Ammon's horn (tissue), 1 donor: ENCODE measurements at regions not wholly inside any gene's neighbourhood (a gene's known extent, or its start where the extent isn't known, plus 50 kb on each side); places are given as distances from the start of the nearest gene placed in this dataset.
"Not testable (repeated sequence)": the region's sequence is repeated elsewhere in the genome, so short reads cannot be mapped to it uniquely, and the experiment has no call there.

Experiments
- DNase-seq: peaks from one replicate; pipeline ENCODE4 v3.0.0-alpha.2; 2016; ENCODE audit warnings: low spot score

DNA sequence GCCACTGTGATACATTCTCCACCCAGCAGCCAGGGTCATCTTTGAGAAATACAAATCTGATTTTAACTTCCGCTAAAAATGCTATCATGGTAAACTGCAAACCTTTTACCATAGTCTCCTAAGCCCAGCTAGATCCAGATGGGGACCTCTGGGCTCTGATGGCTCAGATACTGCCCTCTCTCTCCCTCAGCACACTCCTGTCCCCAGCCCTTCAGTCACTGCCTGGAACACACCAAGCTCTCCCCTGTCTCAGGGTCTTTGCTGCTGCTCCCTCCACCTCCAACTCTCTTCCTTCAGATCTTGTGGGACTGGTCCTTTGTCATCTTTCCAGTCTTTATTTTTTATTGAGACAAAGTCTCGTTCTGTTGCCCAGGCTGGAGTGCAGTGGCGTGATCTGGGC lies 65.1 kb downstream of the SPRY4 start:
- no peak for DNase-seq

DNA sequence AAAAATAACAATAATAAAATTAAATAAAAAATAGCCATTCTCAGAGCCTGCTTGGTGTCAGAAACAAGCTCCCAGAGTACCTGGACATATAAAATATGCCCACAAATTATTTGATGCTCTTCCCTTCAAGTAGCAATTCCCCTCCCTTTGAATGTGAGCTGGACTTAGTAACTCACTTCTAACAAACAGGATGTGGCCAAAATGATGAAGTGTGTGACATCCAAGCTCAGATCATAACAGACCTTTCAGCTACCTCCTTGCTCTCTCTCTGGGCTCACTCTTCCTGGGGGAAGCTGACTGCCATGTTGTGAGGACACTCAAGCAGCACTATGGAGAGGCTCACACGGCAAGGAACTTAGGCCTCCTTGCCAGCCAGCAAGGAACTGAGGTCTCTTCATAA lies 69.0 kb downstream of the SPRY4 start:
- no peak for DNase-seq

GRCh38 chr5:142254431-142254830 lies 70.4 kb downstream of the SPRY4 start:
- DNase-seq: no peak

GRCh38 chr5:142253938-142254337 lies 70.9 kb downstream of the SPRY4 start:
- DNase-seq: no peak

GRCh38 chr5:142250119-142250518 lies 74.7 kb downstream of the SPRY4 start:
- no peak for DNase-seq

GRCh38 chr5:142248853-142249462 lies 75.9 kb downstream of the SPRY4 start:
- no peak for DNase-seq

GRCh38 chr5:142246258-142246657 lies 78.6 kb downstream of the SPRY4 start:
- DNase-seq: peak; percentile 15

- no peak for DNase-seq
These were observed 79.0 kb downstream of the SPRY4 start for GRCh38 chr5:142245786-142246185.

- no peak for DNase-seq
These were observed 80.4 kb downstream of the SPRY4 start for GRCh38 chr5:142244440-142244839.

GRCh38 chr5:142242272-142242671 lies 82.5 kb downstream of the SPRY4 start:
- no peak for DNase-seq

GRCh38 chr5:142239394-142240159 lies 85.2 kb downstream of the SPRY4 start:
- DNase-seq: no peak

DNA sequence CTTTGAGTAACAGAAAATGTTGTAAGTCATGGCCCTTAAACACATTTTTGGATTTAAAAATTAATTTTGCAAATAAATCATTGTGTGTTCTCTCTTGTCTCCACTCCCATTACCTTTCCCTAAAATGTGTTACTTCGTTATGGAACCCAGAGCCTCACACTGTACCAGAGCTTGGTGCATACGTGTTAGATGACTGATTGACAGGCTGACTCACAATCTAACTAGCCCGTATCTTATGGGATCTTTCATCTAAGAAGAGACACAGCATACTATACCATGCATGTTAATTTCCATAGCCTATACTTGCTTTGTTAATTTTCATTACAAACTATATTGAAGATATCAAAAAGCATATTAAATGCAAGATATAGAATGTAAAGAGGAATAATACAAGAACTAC lies 87.1 kb downstream of the SPRY4 start:
- DNase-seq: no peak

GRCh38 chr5:142236673-142237290 lies 88.0 kb downstream of the SPRY4 start:
- not testable (repeated sequence) for DNase-seq

DNA sequence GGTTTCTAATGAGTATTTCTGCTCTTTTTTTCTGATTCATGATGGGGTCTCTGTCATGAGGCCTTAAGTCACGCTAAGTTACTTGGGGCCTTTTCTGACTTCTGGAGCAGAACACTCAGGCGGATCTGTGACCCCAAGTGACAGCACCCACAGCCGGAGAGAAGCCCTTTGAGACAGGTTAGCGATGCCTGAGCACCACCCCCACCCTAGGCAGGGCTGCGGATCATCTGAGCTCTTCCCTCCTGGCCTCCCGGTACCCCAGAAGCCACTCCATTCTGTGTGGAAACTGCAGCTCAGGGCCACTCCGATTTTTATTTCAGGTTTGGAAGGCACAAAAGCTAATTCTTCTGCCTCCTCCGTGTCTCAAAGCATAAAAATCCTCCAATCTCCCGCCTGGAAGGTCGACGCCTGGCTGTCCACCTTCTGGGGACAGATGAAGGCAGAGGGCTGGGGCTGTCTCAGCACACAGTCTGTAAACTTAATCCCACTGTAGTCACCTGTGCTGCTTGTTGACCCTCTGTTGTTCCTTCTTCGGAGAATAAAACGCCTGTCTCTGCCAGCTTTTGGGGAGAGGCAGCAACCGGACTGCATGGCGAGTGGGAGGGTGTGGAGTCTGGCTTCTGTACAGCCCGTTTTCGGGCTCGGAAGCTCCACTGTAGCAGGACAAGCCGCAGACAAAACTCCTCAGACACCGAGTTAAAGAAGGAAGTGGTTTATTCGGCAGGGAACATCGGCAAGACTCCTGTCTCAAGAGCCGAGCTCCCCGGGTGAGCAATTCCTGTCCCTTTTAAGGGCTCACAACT lies 88.8 kb downstream of the SPRY4 start:
- DNase-seq: no peak

- DNase-seq: no peak
These were observed 89.6 kb downstream of the SPRY4 start for GRCh38 chr5:142235050-142235797.

DNA sequence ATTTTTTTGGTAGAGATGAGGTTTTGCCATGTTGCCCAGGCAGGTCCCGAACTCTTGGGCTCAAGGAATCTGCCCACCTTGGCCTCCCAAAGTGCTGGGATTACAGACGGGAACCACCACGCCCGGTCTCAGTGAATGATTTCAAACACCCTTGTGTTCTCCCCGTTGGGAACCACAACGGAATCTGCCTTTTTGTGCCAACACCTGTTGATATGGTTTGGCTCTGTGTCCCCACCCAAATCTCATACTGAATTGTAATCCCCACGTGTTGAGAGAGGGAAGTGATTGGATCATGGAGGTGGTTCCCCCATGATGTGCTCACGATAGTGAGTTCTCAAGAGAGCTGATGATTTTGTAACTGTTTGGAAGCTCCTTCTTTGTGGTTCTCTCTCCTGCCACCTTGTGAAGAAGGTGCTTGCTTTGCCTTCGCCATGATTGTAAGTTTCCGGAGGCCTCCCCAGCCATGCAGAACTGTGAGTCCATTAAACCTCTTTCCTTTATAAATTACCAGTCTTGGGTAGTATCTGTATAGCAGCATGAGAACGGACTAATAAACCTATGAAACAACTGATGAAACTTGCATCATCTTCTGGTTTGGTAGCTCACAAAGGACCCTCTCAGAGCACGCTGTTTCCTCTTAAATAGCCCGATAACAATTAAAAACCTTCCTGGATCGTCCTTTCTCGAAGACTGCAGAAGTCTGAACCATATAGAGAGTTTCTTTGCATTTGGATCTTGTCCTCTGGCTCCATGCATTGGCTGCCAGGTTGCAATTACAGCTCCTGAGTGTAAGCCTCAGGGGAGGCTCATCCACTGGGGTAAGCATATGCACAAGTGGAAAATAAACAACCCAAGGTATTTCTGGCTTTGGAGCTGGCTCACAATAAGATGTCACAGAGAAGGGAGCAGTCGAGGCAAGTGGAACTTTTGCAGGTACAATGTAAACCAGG lies 91.5 kb downstream of the SPRY4 start:
- DNase-seq: no peak

DNA sequence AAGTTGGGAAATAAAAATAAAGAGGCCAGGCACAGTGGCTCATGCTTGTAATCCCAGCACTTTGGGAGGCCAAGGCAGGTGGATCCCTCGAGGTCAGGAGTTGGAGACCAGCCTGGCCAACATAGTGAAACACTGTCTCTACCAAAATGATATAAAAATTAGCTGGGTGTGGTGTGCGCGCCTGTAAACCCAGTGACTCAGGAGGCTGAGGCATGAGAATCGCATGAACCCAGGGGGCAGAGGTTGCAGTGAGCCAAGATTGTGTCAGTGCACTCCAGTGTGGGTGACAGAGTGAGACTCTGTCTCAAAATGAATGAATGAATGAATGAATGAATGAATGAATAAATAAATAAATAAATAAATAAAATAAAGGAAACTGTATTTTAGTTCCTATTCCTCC lies 93.9 kb downstream of the SPRY4 start:
- not testable (repeated sequence) for DNase-seq

GRCh38 chr5:142225141-142225540 lies 99.7 kb downstream of the SPRY4 start:
- DNase-seq: no peak

- no peak for DNase-seq
These were observed 101.8 kb downstream of the SPRY4 start for GRCh38 chr5:142222866-142223558.
